DOHH2 (cell line): ENCODE measurements at regions not wholly inside any gene's neighbourhood (a gene's known extent, or its start where the extent isn't known, plus 50 kb on each side); places are given as distances from the start of the nearest gene placed in this dataset.

Experiments used
- H3F3A ChIP-seq: fragments of 200-600 bp; sonication (generic), shearing (Covaris generic); 2 replicates; pipeline ENCODE4 v1.6.0; 2016; ENCODE audit warnings: antibody characterized with exemption, mild to moderate bottlenecking; ENCODE audit not compliant: control insufficient read depth, insufficient read depth
- H3K27ac ChIP-seq: fragments of 200-600 bp; sonication (generic); 2 replicates; pipeline ENCODE4 v1.5.1; 2014; ENCODE audit warnings: low read depth, mild to moderate bottlenecking, low read length, moderate library complexity
- H3K27me3 ChIP-seq: fragments of 200-600 bp; sonication (generic); 2 replicates; pipeline ENCODE4 v1.6.1; 2014; ENCODE audit warnings: mild to moderate bottlenecking, low read length, mixed read lengths; ENCODE audit not compliant: control insufficient read depth
- H3K36me3 ChIP-seq: fragments of 200-600 bp; sonication (generic); 2 replicates; pipeline ENCODE4 v1.6.1; 2014; ENCODE audit warnings: mild to moderate bottlenecking, low read length, moderate library complexity, mixed read lengths; ENCODE audit not compliant: control insufficient read depth
- H3K4me1 ChIP-seq: fragments of 200-600 bp; sonication (generic); 2 replicates; pipeline ENCODE4 v1.6.1; 2014; ENCODE audit warnings: mild to moderate bottlenecking, low read length, mixed read lengths; ENCODE audit not compliant: control insufficient read depth
- H3K4me2 ChIP-seq: fragments of 200-600 bp; sonication (generic); 2 replicates; pipeline ENCODE4 v1.6.0; 2014; ENCODE audit warnings: mild to moderate bottlenecking, low read length, moderate library complexity
- H3K4me3 ChIP-seq: fragments of 200-600 bp; sonication (generic); 2 replicates; pipeline ENCODE4 v1.5.1; 2014; ENCODE audit warnings: mild to moderate bottlenecking, low read length, mixed read lengths
- H3K79me2 ChIP-seq: fragments of 200-600 bp; sonication (generic); 2 replicates; pipeline ENCODE4 v1.6.1; 2014; ENCODE audit warnings: mild to moderate bottlenecking, low read length, mixed read lengths; ENCODE audit not compliant: control insufficient read depth
- H3K9me2 ChIP-seq: fragments of 200-600 bp; sonication (generic); replicated peaks from 2 replicates; pipeline ENCODE4 v1.6.1; 2014; ENCODE audit warnings: mild to moderate bottlenecking, low read length, mixed read lengths; ENCODE audit not compliant: control insufficient read depth
- H3K9me3 ChIP-seq: fragments of 200-600 bp; sonication (generic); 2 replicates; pipeline ENCODE4 v1.6.1; 2014; ENCODE audit warnings: antibody characterized with exemption, low read length, mixed read lengths; ENCODE audit not compliant: control insufficient read depth, insufficient read depth
- H4K20me1 ChIP-seq: fragments of 200-600 bp; sonication (generic); 2 replicates; pipeline ENCODE4 v1.6.0; 2014; ENCODE audit warnings: low read depth, mild to moderate bottlenecking, antibody characterized with exemption, low read length, moderate library complexity; ENCODE audit not compliant: control insufficient read depth, insufficient read depth
- EZH2phosphoT487 ChIP-seq: fragments of 200-600 bp; sonication (generic); IDR thresholded peaks from 2 replicates; pipeline ENCODE4 v1.6.1; 2017; ENCODE audit warnings: borderline replicate concordance, mild to moderate bottlenecking, antibody characterized with exemption, low read length, moderate library complexity, mixed read lengths
- TF ChIP-seq, protein P1 (sequence below): fragments of 200-600 bp; sonication (generic); IDR thresholded peaks from one replicate; pipeline ENCODE4 v1.5.1; 2014; ENCODE audit warnings: antibody characterized with exemption, mild to moderate bottlenecking, low read depth, low read length; ENCODE audit not compliant: poor library complexity, severe bottlenecking

DNA sequence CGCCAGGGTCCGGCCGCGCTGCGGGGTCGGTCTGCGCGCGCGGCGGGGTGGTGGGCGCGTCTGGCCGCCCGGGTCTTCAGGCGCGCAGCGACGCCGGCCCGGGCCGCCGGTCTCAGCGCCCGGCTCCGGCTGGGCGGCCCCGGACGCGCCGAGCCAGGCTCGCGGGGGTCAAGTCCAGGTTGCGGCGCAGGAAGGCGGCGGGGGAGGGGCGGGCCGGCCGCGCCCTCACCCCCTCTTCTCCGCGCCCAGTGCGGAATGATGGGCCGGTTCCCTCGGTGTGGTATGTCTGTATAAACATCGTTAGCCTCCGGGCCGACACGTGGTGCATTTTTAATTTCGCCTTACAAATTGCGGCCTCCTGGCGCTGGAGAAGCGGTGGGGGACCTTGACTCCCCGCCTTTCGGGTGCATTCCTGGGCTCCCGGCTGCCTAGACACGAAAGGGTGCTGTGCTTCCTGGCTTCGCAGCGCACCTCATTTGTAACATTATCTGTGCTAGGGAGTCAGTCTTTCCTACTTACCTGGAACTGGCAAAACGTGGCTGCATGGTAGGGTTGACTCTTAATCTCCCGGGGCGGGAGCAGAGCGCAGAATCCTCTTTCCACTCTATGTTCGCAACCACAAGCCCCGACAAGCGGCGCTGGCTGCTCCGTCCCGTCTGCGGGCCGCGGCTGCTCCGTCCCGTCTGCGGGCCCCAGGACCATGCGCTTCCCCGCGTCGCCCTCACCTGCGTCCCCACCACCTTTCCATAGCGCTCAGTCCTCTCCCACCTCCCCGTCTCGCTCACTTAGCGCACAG is 69.0 kb downstream of the CTAGE1 start:
- Histone ChIP-seq H3K9me2 (no peaks in the 10 kb centered on the region), H3K4me1 (no peaks in the 10 kb centered on the region), H3K4me2 (no peak overlapping the region), H3K36me3 (no peaks in the 10 kb centered on the region), H3K4me3 (no peak overlapping the region), H3K27me3 (peaks cover 7% of the 10 kb centered on the region; the same call in 1 of the 2 replicates), H3K27ac (no peak overlapping the region), H3K79me2 (no peaks in the 10 kb centered on the region), H3F3A (no peaks in the 10 kb centered on the region), H4K20me1 (no peaks in the 10 kb centered on the region), H3K9me3 (no peaks in the 10 kb centered on the region)
- TF ChIP-seq, protein P1, sequence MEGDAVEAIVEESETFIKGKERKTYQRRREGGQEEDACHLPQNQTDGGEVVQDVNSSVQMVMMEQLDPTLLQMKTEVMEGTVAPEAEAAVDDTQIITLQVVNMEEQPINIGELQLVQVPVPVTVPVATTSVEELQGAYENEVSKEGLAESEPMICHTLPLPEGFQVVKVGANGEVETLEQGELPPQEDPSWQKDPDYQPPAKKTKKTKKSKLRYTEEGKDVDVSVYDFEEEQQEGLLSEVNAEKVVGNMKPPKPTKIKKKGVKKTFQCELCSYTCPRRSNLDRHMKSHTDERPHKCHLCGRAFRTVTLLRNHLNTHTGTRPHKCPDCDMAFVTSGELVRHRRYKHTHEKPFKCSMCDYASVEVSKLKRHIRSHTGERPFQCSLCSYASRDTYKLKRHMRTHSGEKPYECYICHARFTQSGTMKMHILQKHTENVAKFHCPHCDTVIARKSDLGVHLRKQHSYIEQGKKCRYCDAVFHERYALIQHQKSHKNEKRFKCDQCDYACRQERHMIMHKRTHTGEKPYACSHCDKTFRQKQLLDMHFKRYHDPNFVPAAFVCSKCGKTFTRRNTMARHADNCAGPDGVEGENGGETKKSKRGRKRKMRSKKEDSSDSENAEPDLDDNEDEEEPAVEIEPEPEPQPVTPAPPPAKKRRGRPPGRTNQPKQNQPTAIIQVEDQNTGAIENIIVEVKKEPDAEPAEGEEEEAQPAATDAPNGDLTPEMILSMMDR = no peak
- TF ChIP-seq EZH2phosphoT487 = no peak

DNA sequence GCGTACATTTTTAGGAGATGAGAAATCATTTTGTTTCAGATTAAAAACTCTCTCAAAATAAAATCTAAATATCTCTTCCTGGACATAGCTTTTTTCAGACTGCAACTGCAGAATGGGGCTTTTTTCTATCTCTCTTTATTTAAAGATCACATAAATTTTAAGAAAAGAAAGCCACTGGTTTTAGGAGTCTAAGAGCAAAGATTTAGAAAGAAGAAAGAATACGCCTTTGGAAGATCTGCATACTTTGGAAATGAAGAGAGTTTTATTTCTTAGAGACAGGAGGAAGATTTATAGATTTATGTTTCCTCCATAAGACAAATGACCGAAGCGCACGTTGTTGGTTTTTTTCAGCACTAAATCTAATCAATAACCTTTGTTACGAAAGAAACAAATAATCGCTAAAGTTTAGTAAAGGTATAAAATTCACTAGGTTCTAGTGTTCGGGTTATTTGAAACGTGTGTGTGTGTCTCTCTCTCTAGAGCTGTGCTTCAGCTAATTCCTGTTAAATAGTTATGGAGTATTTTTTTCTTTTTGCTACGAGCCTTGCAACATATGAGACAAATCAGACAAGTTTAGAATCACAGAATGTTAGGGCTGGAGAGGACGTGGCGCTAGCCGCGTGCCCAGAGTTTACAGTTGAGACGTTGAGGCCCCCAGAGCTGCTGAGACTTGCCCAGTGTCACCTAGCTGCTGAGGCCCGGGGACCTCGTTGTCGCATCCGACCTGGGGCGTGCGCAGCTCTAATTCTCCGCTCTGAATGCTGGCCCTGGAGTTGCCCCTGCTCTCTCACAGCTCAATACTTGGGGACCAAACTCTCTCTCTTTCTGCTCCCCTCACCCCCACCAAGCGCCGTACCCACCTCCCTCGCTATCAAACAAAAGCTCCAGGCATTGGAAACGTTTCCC is 69.9 kb downstream of the CTAGE1 start:
- H3K79me2 ChIP-seq = no peaks in the 10 kb centered on the region
- H3K4me2 ChIP-seq = no peak overlapping the region
- H3K36me3 ChIP-seq = no peaks in the 10 kb centered on the region
- no peaks in the 10 kb centered on the region for H3K4me1 ChIP-seq
- H3K27ac ChIP-seq = no peak overlapping the region
- no peaks in the 10 kb centered on the region for H4K20me1 ChIP-seq
- TF ChIP-seq, protein P1 = no peak
- no peak for TF ChIP-seq EZH2phosphoT487
- peaks cover 7% of the 10 kb centered on the region; the same call in 1 of the 2 replicates for H3K27me3 ChIP-seq
- H3K9me2 ChIP-seq = no peaks in the 10 kb centered on the region
- H3K4me3 ChIP-seq = no peak overlapping the region
- no peaks in the 10 kb centered on the region for H3K9me3 ChIP-seq
- no peaks in the 10 kb centered on the region for H3F3A ChIP-seq

DNA sequence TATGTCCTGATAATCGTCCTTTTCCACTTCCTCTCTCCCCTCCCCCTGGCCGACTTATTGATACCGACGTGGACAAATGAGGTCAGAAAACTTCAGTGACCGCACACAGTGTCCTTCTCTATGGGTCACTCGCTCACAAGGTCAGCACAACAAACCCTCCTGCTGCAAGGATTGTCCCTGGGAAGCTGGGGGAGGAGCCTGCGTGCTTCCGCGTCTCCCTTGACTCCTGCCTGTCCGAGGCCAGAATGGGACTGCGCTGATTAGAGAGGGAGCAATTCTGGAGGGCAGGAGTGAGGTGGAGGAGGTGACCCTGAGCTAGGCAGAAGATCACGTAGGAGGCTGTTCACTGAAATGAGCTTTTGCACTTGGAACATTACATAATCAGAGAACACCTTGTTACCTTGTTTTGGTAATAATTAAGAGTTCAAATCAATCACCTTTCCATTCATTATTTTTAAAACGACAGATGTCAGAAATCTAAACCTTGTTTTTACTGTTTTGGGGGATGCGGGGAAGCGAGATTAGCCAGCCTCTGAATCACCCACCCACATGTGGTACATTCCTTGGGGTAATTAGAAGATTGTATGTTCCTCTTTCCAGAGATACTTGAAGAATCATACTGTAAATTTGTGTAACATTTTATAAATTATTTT is 70.6 kb downstream of the CTAGE1 start:
- Histone ChIP-seq H3K4me1 (no peaks in the 10 kb centered on the region), H3K9me2 (no peaks in the 10 kb centered on the region), H3F3A (no peaks in the 10 kb centered on the region), H3K4me3 (no peak overlapping the region), H3K4me2 (no peak overlapping the region), H3K27me3 (peaks cover 7% of the 10 kb centered on the region; the same call in 1 of the 2 replicates), H4K20me1 (no peaks in the 10 kb centered on the region), H3K9me3 (no peaks in the 10 kb centered on the region), H3K79me2 (no peaks in the 10 kb centered on the region), H3K27ac (no peak overlapping the region), H3K36me3 (no peaks in the 10 kb centered on the region)
- TF ChIP-seq EZH2phosphoT487 = no peak
- TF ChIP-seq, protein P1 = no peak
